ENCODE measurements at regions not wholly inside any gene's neighbourhood (a gene's known extent, or its start where the extent isn't known, plus 50 kb on each side); places are given as distances from the start of the nearest gene placed in this dataset.

DNA sequence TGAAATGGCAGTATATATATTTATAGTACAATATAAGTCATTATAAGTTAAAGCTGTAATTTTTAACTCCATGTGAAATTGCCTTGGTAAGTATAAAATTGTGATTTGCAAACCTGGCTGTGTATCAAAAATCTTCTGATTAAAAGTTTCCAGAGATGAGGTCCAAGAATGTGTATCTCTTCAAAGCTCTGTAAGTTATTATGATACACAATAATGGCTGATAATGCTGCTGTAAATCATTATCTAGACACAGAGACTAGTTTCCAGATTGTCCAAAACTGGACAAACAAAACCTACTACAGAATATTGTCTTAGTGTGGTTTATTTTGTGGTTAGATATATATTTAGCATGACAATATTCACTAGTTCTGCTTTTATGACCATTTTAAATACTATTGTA, 514.8 kb downstream of the SLC6A15 start:
- Histone ChIP-seq H3K4me1 (replicated peaks in 1 of 4; ENCODE audit: control insufficient read depth in 3 of 4, insufficient read depth in 4 of 4, low read length in 3 of 4) (no peaks in the 10 kb centered on the region), H4K8ac (ENCODE audit: extremely low read depth, insufficient read depth, low read length) (no peak overlapping the region), H2BK20ac (ENCODE audit: low read length) (no peak overlapping the region), H3K27ac (ENCODE audit: low read depth, low read length) (no peak overlapping the region), H3K23me2 (ENCODE audit: low read depth, low read length) (no peaks in the 10 kb centered on the region), H2AK5ac (ENCODE audit: low read depth, low read length) (no peak overlapping the region), H2BK5ac (ENCODE audit: low read depth, low read length) (no peak overlapping the region), H3K79me1 (ENCODE audit: low read depth, low read length) (no peaks in the 10 kb centered on the region), H3K18ac (ENCODE audit: extremely low read depth, low read length) (no peak overlapping the region), H3K23ac (ENCODE audit: insufficient read length) (no peak overlapping the region), H2BK12ac (ENCODE audit: low read depth, low read length) (no peak overlapping the region), H3K9me3 (ENCODE audit: insufficient read depth in 2 of 2, low read depth in 1 of 2, low read length in 1 of 2) (no peaks in the 10 kb centered on the region), H3K4me3 (ENCODE audit: extremely low read depth in 1 of 4, insufficient read depth in 2 of 4, low read depth in 3 of 4, low read length in 4 of 4) (no peak overlapping the region), H4K5ac (ENCODE audit: insufficient read length, low read depth, low read length) (no peak overlapping the region), H2AFZ (ENCODE audit: low read length) (no peak overlapping the region), H2BK120ac (replicated peaks; ENCODE audit: low read depth, low read length) (no peak overlapping the region), H4K91ac (replicated peaks; ENCODE audit: insufficient read length, low read length) (no peak overlapping the region), H3K4me2 (ENCODE audit: insufficient read depth in 1 of 2, low read depth in 2 of 2, low read length in 2 of 2) (no peak overlapping the region), H3K9ac (replicated peaks in 1 of 4; ENCODE audit: extremely low read depth in 1 of 4, low read depth in 3 of 4, low read length in 3 of 4) (no peak overlapping the region), H4K20me1 (replicated peaks in 1 of 2; ENCODE audit: control insufficient read depth in 1 of 2, insufficient read depth in 2 of 2, low read length in 2 of 2) (no peaks in the 10 kb centered on the region), H3K36me3 (ENCODE audit: control insufficient read depth in 2 of 4, insufficient read depth in 4 of 4, low read length in 3 of 4) (no peaks in the 10 kb centered on the region), H3K27me3 (replicated peaks in 1 of 4; ENCODE audit: control insufficient read depth in 3 of 4, extremely low read depth in 1 of 4, insufficient read depth in 3 of 4, low read length in 3 of 4) (no peaks in the 10 kb centered on the region), H3K79me2 (ENCODE audit: control insufficient read depth in 1 of 2, insufficient read depth in 2 of 2, low read length in 2 of 2) (no peaks in the 10 kb centered on the region), H3K56ac (replicated peaks; ENCODE audit: insufficient read length, low read depth, low read length) (no peak overlapping the region), H2BK15ac (ENCODE audit: low read length) (no peak overlapping the region), H3K14ac (ENCODE audit: insufficient read length) (no peak overlapping the region), H3K4ac (replicated peaks; ENCODE audit: insufficient read length, low read depth, low read length) (no peak overlapping the region)
- ChIA-PET POLR2A (ENCODE audit: partially characterized antibody) (no interaction called here), CTCF (ENCODE audit: partially characterized antibody) (no interaction called here)
- DNase-seq (ENCODE audit: low read depth in 1 of 2, low spot score in 2 of 2) (no peak), FAIRE-seq (no peak)
- TF ChIP-seq POLR2A (IDR thresholded peaks at IDR 0.05; ENCODE audit: control extremely low read depth in 1 of 2, low read depth in 2 of 2, low read length in 2 of 2): no peak
- TF ChIP-seq SIN3A (conservative IDR thresholded peaks at IDR 0.05 in 1 of 2, IDR thresholded peaks at IDR 0.05 in 1 of 2; ENCODE audit: low read depth in 1 of 2, low read length in 2 of 2): no peak
- no peak for TF ChIP-seq NANOG (IDR thresholded peaks at IDR 0.05; ENCODE audit: insufficient read depth, low read depth, low read length, poor library complexity, severe bottlenecking)
- no peak for TF ChIP-seq CHD2 (IDR thresholded peaks at IDR 0.05; ENCODE audit: low read length)
- TF ChIP-seq BCL11A (IDR thresholded peaks at IDR 0.05; ENCODE audit: low read depth in 2 of 2, low read length in 2 of 2): no peak
- TF ChIP-seq ATF3 (IDR thresholded peaks at IDR 0.05; ENCODE audit: insufficient read depth, low read depth, low read length): no peak
- TF ChIP-seq PHF8 (conservative IDR thresholded peaks at IDR 0.05; ENCODE audit: low read depth, low read length): no peak
- TF ChIP-seq SP2 (IDR thresholded peaks at IDR 0.05; ENCODE audit: low read length): no peak
- no peak for TF ChIP-seq ATF2 (IDR thresholded peaks at IDR 0.05; ENCODE audit: low read length)
- no peak for TF ChIP-seq EZH2 (IDR thresholded peaks at IDR 0.05; ENCODE audit: low read depth, low read length, severe bottlenecking)
- TF ChIP-seq ASH2L (IDR thresholded peaks at IDR 0.05; ENCODE audit: low read length): no peak
- no peak for TF ChIP-seq HDAC6 (IDR thresholded peaks at IDR 0.05; ENCODE audit: low read depth, low read length)
- no peak for TF ChIP-seq YY1 (IDR thresholded peaks at IDR 0.05; ENCODE audit: low read depth, low read length)
- no peak for TF ChIP-seq NRF1 (IDR thresholded peaks at IDR 0.05; ENCODE audit: low read depth, low read length)
- TF ChIP-seq GTF2F1 (IDR thresholded peaks at IDR 0.05; ENCODE audit: borderline replicate concordance, low read depth, low read length): no peak

Data from H1 (cell line).